ENCODE measurements at regions not wholly inside any gene's neighbourhood (a gene's known extent, or its start where the extent isn't known, plus 50 kb on each side); places are given as distances from the start of the nearest gene placed in this dataset.

DNA sequence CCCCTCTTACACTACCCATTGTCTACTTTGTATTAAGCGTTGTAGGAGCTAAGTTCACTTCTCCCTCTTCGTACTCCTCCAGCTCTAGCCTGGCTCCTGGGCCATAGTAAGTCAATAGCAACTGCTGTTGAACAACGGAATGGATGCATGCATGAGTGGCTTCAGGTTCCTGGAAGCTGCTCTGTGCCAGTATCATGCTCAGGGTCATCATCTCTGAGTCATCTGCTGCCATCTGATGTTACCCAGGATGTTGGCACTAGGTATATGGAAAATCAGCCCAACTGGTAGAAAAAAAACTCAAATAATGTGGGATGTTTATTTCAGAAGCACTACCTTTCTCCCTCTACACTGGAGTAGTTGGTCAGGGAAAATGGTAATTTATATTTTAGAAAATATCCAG, 536.8 kb downstream of the NPIPA7 start:
- Histone ChIP-seq H3K9me3 (ENCODE audit: insufficient read depth, low read length) (no peaks in the 10 kb centered on the region), H4K20me1 (ENCODE audit: low read depth, low read length) (no peaks in the 10 kb centered on the region), H2AFZ (ENCODE audit: low read depth, low read length, severe bottlenecking) (no peak overlapping the region), H3K9ac (ENCODE audit: low read length) (no peak overlapping the region), H3K27me3 (ENCODE audit: low read length) (no peaks in the 10 kb centered on the region), H3K79me2 (ENCODE audit: insufficient read depth, low read length) (no peaks in the 10 kb centered on the region), H3K4me3 (ENCODE audit: insufficient read depth, low read length, poor library complexity, severe bottlenecking) (no peak overlapping the region), H3K4me2 (ENCODE audit: low read depth, low read length, poor library complexity, severe bottlenecking) (no peak overlapping the region), H3F3A (ENCODE audit: insufficient read depth) (no peaks in the 10 kb centered on the region), H3K27ac (ENCODE audit: low read depth, low read length) (no peak overlapping the region), H3K36me3 (ENCODE audit: low read length) (no peaks in the 10 kb centered on the region), H3K9me2 (replicated peaks; ENCODE audit: insufficient read depth, low read length) (no peaks in the 10 kb centered on the region; the same call in 1 of the 2 replicates)
- no peak for TF ChIP-seq EZH2phosphoT487 (conservative IDR thresholded peaks at IDR 0.05; ENCODE audit: low read length)
- TF ChIP-seq, protein P1, sequence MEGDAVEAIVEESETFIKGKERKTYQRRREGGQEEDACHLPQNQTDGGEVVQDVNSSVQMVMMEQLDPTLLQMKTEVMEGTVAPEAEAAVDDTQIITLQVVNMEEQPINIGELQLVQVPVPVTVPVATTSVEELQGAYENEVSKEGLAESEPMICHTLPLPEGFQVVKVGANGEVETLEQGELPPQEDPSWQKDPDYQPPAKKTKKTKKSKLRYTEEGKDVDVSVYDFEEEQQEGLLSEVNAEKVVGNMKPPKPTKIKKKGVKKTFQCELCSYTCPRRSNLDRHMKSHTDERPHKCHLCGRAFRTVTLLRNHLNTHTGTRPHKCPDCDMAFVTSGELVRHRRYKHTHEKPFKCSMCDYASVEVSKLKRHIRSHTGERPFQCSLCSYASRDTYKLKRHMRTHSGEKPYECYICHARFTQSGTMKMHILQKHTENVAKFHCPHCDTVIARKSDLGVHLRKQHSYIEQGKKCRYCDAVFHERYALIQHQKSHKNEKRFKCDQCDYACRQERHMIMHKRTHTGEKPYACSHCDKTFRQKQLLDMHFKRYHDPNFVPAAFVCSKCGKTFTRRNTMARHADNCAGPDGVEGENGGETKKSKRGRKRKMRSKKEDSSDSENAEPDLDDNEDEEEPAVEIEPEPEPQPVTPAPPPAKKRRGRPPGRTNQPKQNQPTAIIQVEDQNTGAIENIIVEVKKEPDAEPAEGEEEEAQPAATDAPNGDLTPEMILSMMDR (IDR thresholded peaks at IDR 0.05; ENCODE audit: insufficient read depth, low read length, poor library complexity, severe bottlenecking), result no peak

- H3K9ac ChIP-seq (ENCODE audit: low read length), result no peak overlapping the region
Observed at GRCh38 chr16:16917191-16917785, 538.3 kb downstream of the NPIPA7 start.

GRCh38 chr16:16923479-16923878, 544.5 kb downstream of the NPIPA7 start:
- no peaks in the 10 kb centered on the region for H4K20me1 ChIP-seq (ENCODE audit: low read depth, low read length)
- H3K27me3 ChIP-seq (ENCODE audit: low read length), result no peaks in the 10 kb centered on the region
- H3K27ac ChIP-seq (ENCODE audit: low read depth, low read length), result no peak overlapping the region
- H3K9me2 ChIP-seq (replicated peaks; ENCODE audit: insufficient read depth, low read length), result no peaks in the 10 kb centered on the region
- H3K4me2 ChIP-seq (ENCODE audit: low read depth, low read length, poor library complexity, severe bottlenecking), result no peak overlapping the region
- H3K79me2 ChIP-seq (ENCODE audit: insufficient read depth, low read length), result no peaks in the 10 kb centered on the region
- no peak overlapping the region for H3K9ac ChIP-seq (ENCODE audit: low read length)
- no peaks in the 10 kb centered on the region for H3K9me3 ChIP-seq (ENCODE audit: insufficient read depth, low read length)
- no peaks in the 10 kb centered on the region for H3F3A ChIP-seq (ENCODE audit: insufficient read depth)
- H3K36me3 ChIP-seq (ENCODE audit: low read length), result no peaks in the 10 kb centered on the region
- no peak overlapping the region for H2AFZ ChIP-seq (ENCODE audit: low read depth, low read length, severe bottlenecking)
- no peak for TF ChIP-seq EZH2phosphoT487 (conservative IDR thresholded peaks at IDR 0.05; ENCODE audit: low read length)
- TF ChIP-seq, protein P1 (IDR thresholded peaks at IDR 0.05; ENCODE audit: insufficient read depth, low read length, poor library complexity, severe bottlenecking), result no peak
- no peak overlapping the region for H3K4me3 ChIP-seq (ENCODE audit: insufficient read depth, low read length, poor library complexity, severe bottlenecking)

More at GRCh38 chr16:16917191-16917785, 538.3 kb downstream of the NPIPA7 start:
- Histone ChIP-seq H3K9me3 (ENCODE audit: insufficient read depth, low read length) (no peaks in the 10 kb centered on the region), H3F3A (ENCODE audit: insufficient read depth) (no peaks in the 10 kb centered on the region), H3K27me3 (ENCODE audit: low read length) (no peaks in the 10 kb centered on the region), H4K20me1 (ENCODE audit: low read depth, low read length) (no peaks in the 10 kb centered on the region), H3K9me2 (replicated peaks; ENCODE audit: insufficient read depth, low read length) (no peaks in the 10 kb centered on the region), H3K36me3 (ENCODE audit: low read length) (no peaks in the 10 kb centered on the region), H3K27ac (ENCODE audit: low read depth, low read length) (no peak overlapping the region), H2AFZ (ENCODE audit: low read depth, low read length, severe bottlenecking) (no peak overlapping the region), H3K4me3 (ENCODE audit: insufficient read depth, low read length, poor library complexity, severe bottlenecking) (no peak overlapping the region), H3K4me2 (ENCODE audit: low read depth, low read length, poor library complexity, severe bottlenecking) (no peak overlapping the region), H3K79me2 (ENCODE audit: insufficient read depth, low read length) (no peaks in the 10 kb centered on the region)
- TF ChIP-seq, protein P1 (IDR thresholded peaks at IDR 0.05; ENCODE audit: insufficient read depth, low read length, poor library complexity, severe bottlenecking), result no peak
- no peak for TF ChIP-seq EZH2phosphoT487 (conservative IDR thresholded peaks at IDR 0.05; ENCODE audit: low read length)

Measured in SU-DHL-6 (cell line).